ENCODE measurements at regions not wholly inside any gene's neighbourhood (a gene's known extent, or its start where the extent isn't known, plus 50 kb on each side); places are given as distances from the start of the nearest gene placed in this dataset.
"Not testable (repeated sequence)": the region's sequence is repeated elsewhere in the genome, so short reads cannot be mapped to it uniquely, and the experiment has no call there.

GRCh38 chr4:162469977-162470376, 306.2 kb upstream of the FSTL5 start:
- in situ Hi-C loops (cut with HindIII; ENCODE audit: low pct_unique_long_range_greater_than_20kb, low sequenced_read_pairs) (no loop called here), intact Hi-C loops (cut with micrococcal nuclease; ENCODE audit: unreplicated experiment) (no loop called here)
- ATAC-seq (no peak), DNase-seq (ENCODE audit: low read depth, low spot score) (no peak)
- Histone ChIP-seq H3K36me3 (ENCODE audit: control insufficient read depth, insufficient read depth, low read length) (no peaks in the 10 kb centered on the region), H3K9me3 (ENCODE audit: control insufficient read depth, insufficient read depth, low read depth, low read length) (no peaks in the 10 kb centered on the region), H3K27me3 (ENCODE audit: control insufficient read depth, insufficient read depth, low read length) (no peaks in the 10 kb centered on the region), H3K4me1 (ENCODE audit: control insufficient read depth, insufficient read depth, low read length) (no peaks in the 10 kb centered on the region), H3K4me3 (ENCODE audit: low read depth in 2 of 2, low read length in 2 of 2) (no peak overlapping the region), H3K27ac (ENCODE audit: low read length) (no peak overlapping the region)
- TF ChIP-seq POLR2AphosphoS5 (IDR thresholded peaks at IDR 0.05; ENCODE audit: low read depth, low read length) (no peak), TCF7L2 (IDR thresholded peaks at IDR 0.05; ENCODE audit: low read depth, low read length) (no peak), SIN3A (IDR thresholded peaks at IDR 0.05; ENCODE audit: borderline replicate concordance, insufficient read depth, low read depth, low read length) (no peak)
- TF ChIP-seq, protein P1, sequence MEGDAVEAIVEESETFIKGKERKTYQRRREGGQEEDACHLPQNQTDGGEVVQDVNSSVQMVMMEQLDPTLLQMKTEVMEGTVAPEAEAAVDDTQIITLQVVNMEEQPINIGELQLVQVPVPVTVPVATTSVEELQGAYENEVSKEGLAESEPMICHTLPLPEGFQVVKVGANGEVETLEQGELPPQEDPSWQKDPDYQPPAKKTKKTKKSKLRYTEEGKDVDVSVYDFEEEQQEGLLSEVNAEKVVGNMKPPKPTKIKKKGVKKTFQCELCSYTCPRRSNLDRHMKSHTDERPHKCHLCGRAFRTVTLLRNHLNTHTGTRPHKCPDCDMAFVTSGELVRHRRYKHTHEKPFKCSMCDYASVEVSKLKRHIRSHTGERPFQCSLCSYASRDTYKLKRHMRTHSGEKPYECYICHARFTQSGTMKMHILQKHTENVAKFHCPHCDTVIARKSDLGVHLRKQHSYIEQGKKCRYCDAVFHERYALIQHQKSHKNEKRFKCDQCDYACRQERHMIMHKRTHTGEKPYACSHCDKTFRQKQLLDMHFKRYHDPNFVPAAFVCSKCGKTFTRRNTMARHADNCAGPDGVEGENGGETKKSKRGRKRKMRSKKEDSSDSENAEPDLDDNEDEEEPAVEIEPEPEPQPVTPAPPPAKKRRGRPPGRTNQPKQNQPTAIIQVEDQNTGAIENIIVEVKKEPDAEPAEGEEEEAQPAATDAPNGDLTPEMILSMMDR (IDR thresholded peaks at IDR 0.05) = no peak
- TF ChIP-seq, protein P2, sequence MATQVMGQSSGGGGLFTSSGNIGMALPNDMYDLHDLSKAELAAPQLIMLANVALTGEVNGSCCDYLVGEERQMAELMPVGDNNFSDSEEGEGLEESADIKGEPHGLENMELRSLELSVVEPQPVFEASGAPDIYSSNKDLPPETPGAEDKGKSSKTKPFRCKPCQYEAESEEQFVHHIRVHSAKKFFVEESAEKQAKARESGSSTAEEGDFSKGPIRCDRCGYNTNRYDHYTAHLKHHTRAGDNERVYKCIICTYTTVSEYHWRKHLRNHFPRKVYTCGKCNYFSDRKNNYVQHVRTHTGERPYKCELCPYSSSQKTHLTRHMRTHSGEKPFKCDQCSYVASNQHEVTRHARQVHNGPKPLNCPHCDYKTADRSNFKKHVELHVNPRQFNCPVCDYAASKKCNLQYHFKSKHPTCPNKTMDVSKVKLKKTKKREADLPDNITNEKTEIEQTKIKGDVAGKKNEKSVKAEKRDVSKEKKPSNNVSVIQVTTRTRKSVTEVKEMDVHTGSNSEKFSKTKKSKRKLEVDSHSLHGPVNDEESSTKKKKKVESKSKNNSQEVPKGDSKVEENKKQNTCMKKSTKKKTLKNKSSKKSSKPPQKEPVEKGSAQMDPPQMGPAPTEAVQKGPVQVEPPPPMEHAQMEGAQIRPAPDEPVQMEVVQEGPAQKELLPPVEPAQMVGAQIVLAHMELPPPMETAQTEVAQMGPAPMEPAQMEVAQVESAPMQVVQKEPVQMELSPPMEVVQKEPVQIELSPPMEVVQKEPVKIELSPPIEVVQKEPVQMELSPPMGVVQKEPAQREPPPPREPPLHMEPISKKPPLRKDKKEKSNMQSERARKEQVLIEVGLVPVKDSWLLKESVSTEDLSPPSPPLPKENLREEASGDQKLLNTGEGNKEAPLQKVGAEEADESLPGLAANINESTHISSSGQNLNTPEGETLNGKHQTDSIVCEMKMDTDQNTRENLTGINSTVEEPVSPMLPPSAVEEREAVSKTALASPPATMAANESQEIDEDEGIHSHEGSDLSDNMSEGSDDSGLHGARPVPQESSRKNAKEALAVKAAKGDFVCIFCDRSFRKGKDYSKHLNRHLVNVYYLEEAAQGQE (IDR thresholded peaks at IDR 0.05; ENCODE audit: insufficient read depth in 1 of 2, low read depth in 2 of 2, low read length in 1 of 2) = no peak
- BruUV-seq (replicated peaks) = no TSS peak
- ChIA-PET POLR2A (no interaction called here), CTCF (no interaction called here)

GRCh38 chr4:162465356-162465755, 301.6 kb upstream of the FSTL5 start:
- H3K27ac ChIP-seq (ENCODE audit: low read length); intact Hi-C loops (cut with micrococcal nuclease; ENCODE audit: unreplicated experiment); ATAC-seq; H3K9me3 ChIP-seq (ENCODE audit: control insufficient read depth, insufficient read depth, low read depth, low read length); H3K4me3 ChIP-seq (ENCODE audit: low read depth in 2 of 2, low read length in 2 of 2); CTCF ChIA-PET; H3K4me1 ChIP-seq (ENCODE audit: control insufficient read depth, insufficient read depth, low read length); in situ Hi-C loops (cut with HindIII; ENCODE audit: low pct_unique_long_range_greater_than_20kb, low sequenced_read_pairs); DNase-seq (ENCODE audit: low read depth, low spot score); POLR2A ChIA-PET; H3K27me3 ChIP-seq (ENCODE audit: control insufficient read depth, insufficient read depth, low read length); H3K36me3 ChIP-seq (ENCODE audit: control insufficient read depth, insufficient read depth, low read length); BruUV-seq (replicated peaks): not testable (repeated sequence)

- no peak for DNase-seq (ENCODE audit: low read depth, low spot score)
- CTCF ChIA-PET = no interaction called here
- Histone ChIP-seq H3K27me3 (ENCODE audit: control insufficient read depth, insufficient read depth, low read length) (no peaks in the 10 kb centered on the region), H3K4me1 (ENCODE audit: control insufficient read depth, insufficient read depth, low read length) (no peaks in the 10 kb centered on the region), H3K27ac (ENCODE audit: low read length) (no peak overlapping the region), H3K4me3 (ENCODE audit: low read depth in 2 of 2, low read length in 2 of 2) (no peak overlapping the region), H3K9me3 (ENCODE audit: control insufficient read depth, insufficient read depth, low read depth, low read length) (no peaks in the 10 kb centered on the region), H3K36me3 (ENCODE audit: control insufficient read depth, insufficient read depth, low read length) (no peaks in the 10 kb centered on the region)
- BruUV-seq (replicated peaks) = no TSS peak
- no peak for TF ChIP-seq POLR2AphosphoS5 (IDR thresholded peaks at IDR 0.05; ENCODE audit: low read depth, low read length)
- TF ChIP-seq TCF7L2 (IDR thresholded peaks at IDR 0.05; ENCODE audit: low read depth, low read length) = no peak
- TF ChIP-seq SIN3A (IDR thresholded peaks at IDR 0.05; ENCODE audit: borderline replicate concordance, insufficient read depth, low read depth, low read length) = no peak
- TF ChIP-seq, protein P1 (IDR thresholded peaks at IDR 0.05) = no peak
- TF ChIP-seq, protein P2 (IDR thresholded peaks at IDR 0.05; ENCODE audit: insufficient read depth in 1 of 2, low read depth in 2 of 2, low read length in 1 of 2) = no peak
- intact Hi-C loops (cut with micrococcal nuclease; ENCODE audit: unreplicated experiment) = no loop called here
- no peak for ATAC-seq
- in situ Hi-C loops (cut with HindIII; ENCODE audit: low pct_unique_long_range_greater_than_20kb, low sequenced_read_pairs) = no loop called here
- POLR2A ChIA-PET = no interaction called here
Measured at GRCh38 chr4:162461952-162462351, 298.2 kb upstream of the FSTL5 start.

Measured in Panc1 (cell line).